VCaP (cell line): ENCODE measurements at regions not wholly inside any gene's neighbourhood (a gene's known extent, or its start where the extent isn't known, plus 50 kb on each side); places are given as distances from the start of the nearest gene placed in this dataset.

ENCODE experiments used
- H3K27ac ChIP-seq: fragments of 450-650 bp; 2 replicates; pipeline ENCODE4 v1.5.1; 2017
- TF ChIP-seq, protein P1 (sequence below): fragments of 450-650 bp; conservative IDR thresholded peaks from 2 replicates; pipeline ENCODE4 v1.5.1; 2017; ENCODE audit warnings: mild to moderate bottlenecking, moderate library complexity

GRCh38 chr2:16139663-16140615 lies 199.6 kb downstream of the MYCN start:
- TF ChIP-seq, protein P1, sequence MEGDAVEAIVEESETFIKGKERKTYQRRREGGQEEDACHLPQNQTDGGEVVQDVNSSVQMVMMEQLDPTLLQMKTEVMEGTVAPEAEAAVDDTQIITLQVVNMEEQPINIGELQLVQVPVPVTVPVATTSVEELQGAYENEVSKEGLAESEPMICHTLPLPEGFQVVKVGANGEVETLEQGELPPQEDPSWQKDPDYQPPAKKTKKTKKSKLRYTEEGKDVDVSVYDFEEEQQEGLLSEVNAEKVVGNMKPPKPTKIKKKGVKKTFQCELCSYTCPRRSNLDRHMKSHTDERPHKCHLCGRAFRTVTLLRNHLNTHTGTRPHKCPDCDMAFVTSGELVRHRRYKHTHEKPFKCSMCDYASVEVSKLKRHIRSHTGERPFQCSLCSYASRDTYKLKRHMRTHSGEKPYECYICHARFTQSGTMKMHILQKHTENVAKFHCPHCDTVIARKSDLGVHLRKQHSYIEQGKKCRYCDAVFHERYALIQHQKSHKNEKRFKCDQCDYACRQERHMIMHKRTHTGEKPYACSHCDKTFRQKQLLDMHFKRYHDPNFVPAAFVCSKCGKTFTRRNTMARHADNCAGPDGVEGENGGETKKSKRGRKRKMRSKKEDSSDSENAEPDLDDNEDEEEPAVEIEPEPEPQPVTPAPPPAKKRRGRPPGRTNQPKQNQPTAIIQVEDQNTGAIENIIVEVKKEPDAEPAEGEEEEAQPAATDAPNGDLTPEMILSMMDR, result no peak
- H3K27ac ChIP-seq, result no peak overlapping the region

GRCh38 chr2:16138811-16139662 lies 198.7 kb downstream of the MYCN start:
- no peak overlapping the region for H3K27ac ChIP-seq
- TF ChIP-seq, protein P1, result no peak

- TF ChIP-seq, protein P1, result no peak
These were observed 196.9 kb downstream of the MYCN start for GRCh38 chr2:16137080-16137755.

GRCh38 chr2:16136461-16137035 lies 196.2 kb downstream of the MYCN start:
- TF ChIP-seq, protein P1, result no peak

More at GRCh38 chr2:16137080-16137755, 196.9 kb downstream of the MYCN start:
- H3K27ac ChIP-seq, result no peak overlapping the region

GRCh38 chr2:16135913-16136310 lies 195.6 kb downstream of the MYCN start:
- H3K27ac ChIP-seq, result no peak overlapping the region
- TF ChIP-seq, protein P1, result no peak

More at GRCh38 chr2:16136461-16137035, 196.2 kb downstream of the MYCN start:
- H3K27ac ChIP-seq, result no peak overlapping the region

DNA sequence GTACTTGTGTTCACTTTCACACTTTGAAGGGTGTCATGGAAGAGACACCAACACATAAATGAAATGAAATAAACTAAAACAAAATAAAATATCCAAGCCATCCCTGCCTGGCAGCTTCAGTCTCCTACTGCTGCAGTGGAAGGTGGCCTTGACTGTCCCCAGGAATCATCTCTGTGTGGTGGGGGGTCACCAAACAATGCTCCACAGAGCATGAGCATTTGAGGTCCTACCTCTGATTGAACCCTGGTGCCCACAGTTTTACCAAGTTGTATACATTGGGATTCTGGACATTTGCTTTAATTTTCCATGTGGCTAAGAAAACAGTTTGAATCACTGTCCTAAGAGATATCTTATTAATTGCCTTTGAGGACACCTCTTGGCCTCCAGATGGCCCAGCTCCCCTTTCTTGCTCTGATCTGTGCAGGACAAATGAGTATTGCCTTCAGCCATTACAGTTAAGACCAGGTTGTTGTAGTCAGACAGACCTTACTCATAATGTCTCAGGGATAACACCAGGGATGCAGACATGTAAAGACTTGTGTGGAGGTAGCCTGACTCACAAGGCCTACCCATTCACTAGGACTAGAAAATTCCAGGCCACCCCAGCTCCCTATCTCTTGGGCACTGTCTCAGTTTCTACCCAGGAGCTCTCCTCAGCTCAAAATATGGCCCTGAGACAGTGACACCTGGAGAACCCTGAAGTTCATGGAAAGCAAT lies 195.0 kb downstream of the MYCN start:
- no peak overlapping the region for H3K27ac ChIP-seq
- TF ChIP-seq, protein P1, result no peak
